Medulla oblongata (tissue), 1 donor: ENCODE measurements at regions not wholly inside any gene's neighbourhood (a gene's known extent, or its start where the extent isn't known, plus 50 kb on each side); places are given as distances from the start of the nearest gene placed in this dataset.

ENCODE experiments used
- DNase-seq: peaks from one replicate; pipeline ENCODE4 v3.0.0-alpha.2; 2015; ENCODE audit errors: extremely low spot score

DNA sequence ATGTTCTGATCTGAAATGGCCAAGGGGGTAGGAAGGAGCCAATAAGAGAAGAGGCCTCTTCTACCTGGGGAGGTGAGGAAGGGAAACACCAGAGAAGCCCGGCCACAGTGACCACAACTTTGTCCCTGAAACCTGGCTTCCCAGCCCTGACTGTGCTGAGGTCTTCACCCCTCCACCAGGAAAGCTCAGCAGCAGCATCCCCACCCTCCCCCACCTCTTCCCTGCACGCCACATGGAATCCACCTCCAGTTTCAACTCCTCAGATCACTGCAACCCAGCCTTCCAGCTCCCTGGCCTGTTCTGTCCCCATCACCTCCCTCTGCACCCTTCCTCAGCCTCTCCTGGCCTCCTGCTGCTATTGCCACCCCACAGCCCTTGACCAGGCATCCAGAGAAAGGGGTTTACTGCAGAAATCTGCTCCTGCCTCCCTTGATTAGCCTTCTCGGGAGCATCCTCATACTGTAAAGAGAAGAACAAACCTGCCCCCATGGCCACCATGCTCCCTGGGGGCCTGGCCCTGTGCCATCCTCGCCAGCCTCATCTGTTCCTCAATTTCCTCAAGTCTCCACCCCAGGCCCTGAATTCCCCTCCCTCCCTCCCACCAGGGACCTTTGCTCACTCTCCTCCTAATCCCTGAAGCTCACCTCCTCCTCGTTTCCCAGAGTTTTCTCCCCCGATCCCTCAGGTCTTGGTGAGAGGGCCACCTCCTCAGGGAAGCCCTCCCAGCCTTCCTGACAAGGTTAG, 450.9 kb downstream of the MATN1 start:
- no peak for DNase-seq

DNA sequence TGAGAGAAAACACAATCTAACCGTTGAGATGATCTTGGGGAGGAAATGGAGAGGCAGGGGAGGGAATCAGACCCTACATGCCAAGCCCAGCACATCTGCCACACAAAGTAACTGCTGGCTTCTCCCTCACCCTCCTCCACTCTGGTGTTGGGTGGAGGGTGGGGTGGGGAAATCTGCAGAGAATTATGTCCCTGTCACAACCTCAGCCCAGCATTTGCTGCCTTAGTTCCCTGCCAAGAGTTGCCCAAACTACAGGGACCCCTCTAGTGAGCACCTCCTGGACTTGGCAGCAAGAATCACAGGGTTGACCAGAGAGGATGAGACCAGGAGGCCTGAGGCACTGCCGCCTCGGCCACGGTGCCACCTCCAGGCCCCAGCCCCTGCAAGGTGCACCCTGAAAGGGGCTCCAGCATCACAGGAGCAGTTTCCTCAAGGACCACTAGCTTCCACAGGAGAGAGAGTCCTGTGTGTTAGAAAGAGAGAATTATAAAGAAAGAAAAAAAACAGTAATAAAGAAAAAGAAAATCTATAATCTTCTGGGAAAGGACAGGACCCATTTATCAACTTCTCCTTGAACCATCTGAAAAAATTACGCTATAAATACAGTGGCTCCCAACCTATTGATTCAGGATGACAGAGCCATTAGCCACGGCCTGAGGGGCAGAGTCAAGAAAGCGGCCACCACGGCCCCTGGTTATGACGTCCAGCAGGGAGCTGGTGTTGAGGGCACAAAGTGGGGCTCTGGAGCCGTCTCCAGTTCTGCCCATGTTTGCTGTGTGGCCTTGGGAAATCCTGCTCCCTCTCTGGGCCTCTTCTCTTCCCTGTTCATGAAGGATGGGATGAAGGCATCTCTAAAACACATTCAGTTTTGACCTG, 451.7 kb downstream of the MATN1 start:
- DNase-seq = no peak

DNA sequence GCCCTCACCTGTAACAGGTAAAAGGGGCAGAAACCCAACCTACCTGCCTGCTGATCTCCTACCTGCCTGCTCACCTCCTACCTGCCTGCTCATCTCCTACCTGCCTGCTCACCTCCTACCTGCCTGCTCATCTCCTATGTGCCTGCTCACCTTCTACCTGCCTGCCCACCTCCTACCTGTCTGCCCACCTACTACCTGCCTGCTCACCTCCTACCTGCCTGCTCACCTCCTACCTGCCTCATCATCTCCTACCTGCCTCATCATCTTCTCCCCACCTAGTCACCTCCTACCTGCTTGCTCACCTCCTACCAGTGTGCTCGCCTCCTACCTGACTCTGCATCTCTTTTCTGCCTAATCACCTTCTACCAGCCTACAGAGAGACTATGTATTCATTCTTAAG, 452.9 kb downstream of the MATN1 start:
- no peak for DNase-seq

- no peak for DNase-seq
These were observed 454.3 kb downstream of the MATN1 start for GRCh38 chr1:30268923-30269666.

DNA sequence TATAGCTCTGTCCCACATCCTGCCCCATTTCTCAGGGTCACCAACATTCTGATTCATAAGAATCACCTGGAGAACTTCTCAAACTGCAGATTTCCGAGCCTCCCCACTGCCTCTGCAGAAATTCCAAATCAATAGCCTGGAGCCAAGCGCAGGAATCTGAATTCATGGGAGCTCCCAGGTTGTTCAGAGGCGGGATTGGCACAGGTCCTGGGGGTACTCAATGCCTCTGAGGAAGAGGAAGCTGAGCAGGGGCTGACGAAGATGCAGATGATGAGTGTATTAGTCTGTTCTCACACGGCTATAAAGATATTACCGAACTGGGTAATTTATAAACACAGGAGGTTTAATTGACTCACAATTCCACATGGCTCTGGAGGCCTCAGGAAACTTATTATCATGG, 455.5 kb downstream of the MATN1 start:
- DNase-seq = no peak

DNA sequence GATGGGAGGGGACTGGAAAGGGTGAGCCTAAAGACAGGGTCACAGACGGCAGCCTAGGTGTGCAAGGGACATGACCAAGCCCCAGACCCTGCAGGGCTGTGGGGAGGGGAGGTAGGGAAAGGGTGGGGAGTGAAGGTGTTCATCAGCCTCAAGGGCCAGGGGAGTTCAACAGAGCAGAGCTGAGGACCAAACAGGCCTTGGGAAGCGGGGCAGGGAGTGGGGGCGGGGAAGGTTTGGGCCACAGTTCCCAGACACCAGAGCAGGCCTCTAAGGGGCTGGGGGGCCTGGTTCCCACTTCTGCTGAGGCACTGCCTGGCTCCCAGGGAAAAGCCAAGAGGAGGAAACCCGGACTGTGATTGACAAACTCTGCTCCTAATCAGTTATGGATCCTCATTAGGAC, 456.3 kb downstream of the MATN1 start:
- no peak for DNase-seq

DNA sequence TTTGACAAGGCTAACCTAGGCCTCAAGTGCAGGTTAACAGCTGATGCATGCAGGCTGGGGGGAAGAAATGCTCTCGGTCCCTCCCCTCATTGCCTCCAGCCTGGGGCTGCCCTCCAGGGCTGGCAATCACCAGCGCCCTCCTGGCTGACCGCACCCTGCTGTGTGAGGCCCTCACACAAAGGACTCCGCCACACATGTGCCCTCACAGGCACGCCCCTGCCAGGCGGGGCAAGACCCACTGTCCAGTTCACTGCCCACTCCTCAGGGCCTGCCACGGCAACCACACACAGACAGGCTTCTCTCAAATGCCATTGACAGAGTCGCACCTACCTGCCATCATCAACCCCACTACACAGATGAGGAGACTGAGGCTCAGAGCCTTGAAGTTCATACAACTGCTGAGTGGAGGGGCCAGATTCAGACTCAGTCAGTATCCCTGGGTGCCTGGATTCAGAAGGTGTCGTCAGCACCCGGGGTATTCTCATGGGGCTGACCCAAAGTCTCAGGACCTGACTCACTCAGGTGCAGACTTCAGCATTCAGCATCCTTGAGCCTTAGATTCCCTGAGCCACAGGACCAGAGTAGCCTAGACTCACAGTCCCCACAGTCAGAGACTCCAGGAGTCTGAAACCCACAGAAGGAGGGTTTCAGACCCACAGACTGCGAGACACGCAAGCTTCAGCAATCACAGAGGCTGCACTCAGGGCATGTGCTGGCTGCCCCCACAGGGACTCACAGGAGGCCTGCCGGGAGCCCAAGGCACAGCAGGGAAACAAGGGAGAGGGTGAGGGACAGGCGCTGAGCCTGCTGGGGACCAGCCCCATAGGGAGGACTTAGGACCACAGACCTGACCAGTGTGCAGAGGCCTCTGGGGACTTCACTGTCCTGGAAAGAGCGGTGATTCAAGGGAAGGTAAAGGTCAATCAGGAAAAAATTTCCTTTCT, 458.0 kb downstream of the MATN1 start:
- DNase-seq = no peak

GRCh38 chr1:30264672-30265025, 458.7 kb downstream of the MATN1 start:
- DNase-seq = no peak

GRCh38 chr1:30263888-30264671, 459.3 kb downstream of the MATN1 start:
- DNase-seq = no peak

GRCh38 chr1:30263405-30263804, 460.0 kb downstream of the MATN1 start:
- no peak for DNase-seq

- DNase-seq = no peak
These were observed 461.2 kb downstream of the MATN1 start for GRCh38 chr1:30262158-30262557.

- no peak for DNase-seq
These were observed 463.1 kb downstream of the MATN1 start for GRCh38 chr1:30260318-30260717.

- no peak for DNase-seq
These were observed 463.8 kb downstream of the MATN1 start for GRCh38 chr1:30259631-30260030.

DNA sequence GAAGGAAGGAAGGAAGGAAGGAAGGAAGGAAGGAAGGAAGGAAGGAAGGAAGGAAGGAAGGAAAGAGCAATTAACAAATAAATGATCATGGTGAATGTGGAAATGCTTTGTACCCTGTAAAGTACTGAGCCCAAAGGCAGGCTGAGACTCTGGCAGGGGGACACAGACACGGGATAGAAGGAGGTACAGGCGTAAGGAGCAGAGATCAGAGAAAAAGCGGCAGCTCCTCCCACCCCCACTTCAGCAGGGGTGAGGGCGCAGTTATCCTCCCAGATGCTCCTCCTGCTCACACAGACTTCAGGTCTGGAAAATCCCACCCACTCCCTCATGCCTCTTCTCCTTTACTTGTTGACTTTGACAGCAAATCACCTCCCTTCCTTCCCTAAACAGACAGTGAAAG, 464.5 kb downstream of the MATN1 start:
- DNase-seq = no peak

DNA sequence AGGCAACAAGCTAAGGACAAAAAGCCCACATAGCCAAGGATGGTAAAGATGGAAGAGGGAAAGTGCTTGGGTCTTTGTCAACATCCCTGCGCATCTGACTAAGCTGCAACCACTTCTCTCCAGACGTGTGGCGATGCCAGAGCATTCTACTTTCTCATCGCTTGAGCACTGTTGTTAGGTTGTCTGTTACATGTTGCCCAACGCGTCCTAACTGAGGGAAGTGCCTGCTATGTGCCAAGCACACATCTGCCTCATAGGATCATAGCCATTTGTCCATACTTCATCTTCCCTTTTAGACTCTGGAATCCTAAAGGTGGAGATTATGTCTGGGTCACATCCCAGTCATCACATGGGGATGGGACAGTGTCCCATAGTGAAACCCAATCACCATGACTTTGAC, 464.9 kb downstream of the MATN1 start:
- DNase-seq = no peak

DNA sequence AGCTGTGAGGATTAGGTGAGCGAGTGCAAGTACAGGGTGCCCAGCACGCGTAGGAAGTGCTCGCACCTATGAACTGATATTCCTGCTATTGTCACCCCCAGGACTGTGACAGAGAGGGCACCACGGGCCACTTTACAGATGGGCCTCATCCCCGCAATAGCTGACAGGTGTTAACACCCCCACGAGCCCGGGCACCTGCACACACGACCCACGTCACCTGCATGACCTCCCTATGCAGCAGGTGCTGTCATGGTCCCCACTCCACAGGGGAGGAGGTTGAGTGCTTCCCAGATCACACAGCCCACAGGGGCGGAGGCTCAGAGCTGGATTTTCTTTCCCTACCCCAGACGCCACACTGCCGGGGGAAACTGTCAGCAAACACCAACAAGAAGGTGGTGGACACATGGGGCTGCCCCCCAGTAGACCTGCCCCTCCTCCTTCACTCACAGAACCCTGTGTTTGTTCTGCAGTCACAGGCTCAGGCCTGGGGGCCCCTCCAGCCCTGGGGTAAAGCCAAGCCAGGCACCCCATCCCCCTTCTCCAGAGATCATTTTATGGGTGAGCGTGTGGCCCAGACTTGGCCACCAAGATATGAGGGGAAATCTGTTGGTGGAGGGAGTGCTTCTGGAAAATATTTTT, 465.5 kb downstream of the MATN1 start:
- no peak for DNase-seq

DNA sequence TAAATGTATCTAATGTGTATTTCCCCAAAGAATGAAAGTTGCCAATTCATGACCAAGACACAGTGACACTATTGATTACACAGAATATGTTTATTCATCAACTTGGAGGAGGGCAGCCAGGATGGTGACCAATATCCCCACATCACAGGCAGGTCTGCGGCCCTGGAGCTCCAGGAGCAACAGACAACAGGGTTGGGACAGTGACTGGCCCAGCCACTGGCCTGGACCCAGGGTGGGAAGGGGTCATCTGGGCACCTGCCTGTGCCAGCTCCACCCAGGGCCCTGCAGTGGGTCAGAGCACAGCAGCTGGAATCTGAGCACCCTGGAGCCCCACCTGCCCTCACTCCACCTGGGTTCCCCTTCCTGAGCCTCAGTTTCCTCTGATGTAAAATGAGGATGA, 466.1 kb downstream of the MATN1 start:
- DNase-seq = no peak

GRCh38 chr1:30256911-30257310, 466.5 kb downstream of the MATN1 start:
- no peak for DNase-seq

DNA sequence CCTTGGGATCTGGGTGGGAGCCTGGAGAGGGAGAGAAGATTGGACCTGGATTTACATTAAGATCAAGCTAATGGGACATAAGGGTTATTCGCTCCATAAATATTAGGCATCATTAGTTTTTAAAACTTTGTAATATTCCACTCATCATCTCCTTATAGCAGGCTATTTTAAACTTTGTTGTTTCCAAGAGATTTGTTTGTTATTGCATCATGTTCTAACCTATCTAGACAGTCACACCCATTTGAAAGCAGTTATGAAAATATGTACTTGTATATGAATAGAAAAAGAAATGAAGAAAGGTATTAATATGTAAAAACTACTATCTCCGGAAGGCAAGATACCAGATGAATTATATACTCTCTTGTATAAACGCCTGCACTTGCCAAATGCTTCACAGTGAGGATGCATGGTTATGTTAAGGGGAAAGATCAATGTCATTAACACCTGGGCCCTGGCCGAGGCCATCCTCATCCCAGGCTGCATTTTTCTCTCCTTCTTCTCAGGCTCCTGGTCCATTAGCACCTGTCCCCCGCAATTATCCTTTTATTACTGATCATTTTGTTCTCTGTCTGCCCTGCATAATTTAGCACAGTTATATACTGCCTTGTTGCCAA, 468.2 kb downstream of the MATN1 start:
- no peak for DNase-seq
